Spleen (tissue), 11 donors: ENCODE measurements at regions not wholly inside any gene's neighbourhood (a gene's known extent, or its start where the extent isn't known, plus 50 kb on each side); places are given as distances from the start of the nearest gene placed in this dataset.

Source experiments
- DNase-seq: peaks from one replicate; pipeline ENCODE4 v3.0.0-alpha.2; 2020
- H3K27ac ChIP-seq, 8 donors: fragments of 200-600 bp; sonication (generic) in 7 of 8; 1 replicate in 4 of 8; 2 replicates in 4 of 8; pipeline versions ENCODE4 v1.5.0 to v1.8.0; 2016 to 2021; ENCODE audit warnings: inconsistent platforms in 4 of 8, mild to moderate bottlenecking in 4 of 8, moderate library complexity in 1 of 8
- H3K27me3 ChIP-seq, 7 donors: fragments of 200-600 bp; sonication (generic) in 6 of 7; replicated peaks in 1 of 7; 1 replicate in 4 of 7; 2 replicates in 3 of 7; pipeline versions ENCODE4 v1.5.0 to v1.8.0; 2016 to 2021; ENCODE audit warnings: inconsistent platforms in 3 of 7, mild to moderate bottlenecking in 1 of 7
- H3K36me3 ChIP-seq, 6 donors: fragments of 200-600 bp; sonication (generic) in 5 of 6; 1 replicate in 4 of 6; 2 replicates in 2 of 6; pipeline versions ENCODE4 v1.5.0 to v1.8.0; 2016 to 2021; ENCODE audit warnings: inconsistent platforms in 2 of 6
- H3K4me1 ChIP-seq, 6 donors: fragments of 200-600 bp; sonication (generic) in 5 of 6; 1 replicate in 3 of 6; 2 replicates in 3 of 6; pipeline versions ENCODE4 v1.5.0 to v1.8.0; 2016 to 2021; ENCODE audit warnings: inconsistent platforms in 3 of 6
- H3K4me3 ChIP-seq, 8 donors: fragments of 200-600 bp; sonication (generic) in 7 of 8; 1 replicate in 4 of 8; 2 replicates in 4 of 8; pipeline versions ENCODE4 v1.5.0 to v1.8.0; 2016 to 2021; ENCODE audit warnings: inconsistent platforms in 4 of 8, mild to moderate bottlenecking in 4 of 8, moderate library complexity in 2 of 8
- H3K9me3 ChIP-seq, 8 donors: fragments of 200-600 bp; sonication (generic) in 7 of 8; 1 replicate in 4 of 8; 2 replicates in 4 of 8; pipeline versions ENCODE4 v1.5.0 to v1.8.0; 2016 to 2021; ENCODE audit warnings: inconsistent platforms in 4 of 8
- POLR2A ChIP-seq, 3 donors: fragments of 450-650 bp; IDR thresholded peaks; one replicate each; pipeline ENCODE4 v1.5.1; 2017; ENCODE audit warnings: antibody characterized with exemption in 3 of 3, mild to moderate bottlenecking in 1 of 3
- POLR2AphosphoS5 ChIP-seq, 3 donors: sonication (generic); formaldehyde crosslinking; IDR thresholded peaks; one replicate each; pipeline ENCODE4 v1.5.1; 2017; ENCODE audit warnings: antibody characterized with exemption in 3 of 3
- WGBS, 5 donors: extraction: QIAGEN DNeasy Blood & Tissue Kit in 3 of 5; methylation state at CpG; one replicate each; pipeline versions ENCODE4 v1.1.5 to v1.1.7; 2013 to 2018; 5-methylcytosine and 5-hydroxymethylcytosine counted together
- intact Hi-C: fragments of 100-400 bp; cut with DNase I; formaldehyde crosslinking; loops from one replicate; pipeline ENCODE4 v1.15.0; 2023; ENCODE audit warnings: low total_unique reads
- TF ChIP-seq, protein P1 (sequence below), 11 experiments: fragments of 200-600 bp in 7 of 11; fragments of 450-650 bp in 4 of 11; sonication (generic) in 4 of 11; IDR thresholded peaks in 8 of 11; conservative IDR thresholded peaks in 3 of 11; 1 replicate in 7 of 11; 2 replicates in 4 of 11; pipeline versions ENCODE4 v1.4.0 to v1.8.0; 2016 to 2021; ENCODE audit warnings: antibody characterized with exemption in 11 of 11, inconsistent platforms in 4 of 11, mild to moderate bottlenecking in 1 of 11
- donor health status: healthy with polysubstance abuse.
- donor health status: DM: no; HTN: no; CAD: no; lungs with moderate emphysema.
- donor health status: DM: no; HTN: no; CAD: no.
- donor health status: Bipolar disorder and iron deficiency.
- donor health status: healthy.
- donor health status: DM: no; HTN: no; CAD: no.
- donor health status: DM: yes; HTN: yes; CAD: no.

DNA sequence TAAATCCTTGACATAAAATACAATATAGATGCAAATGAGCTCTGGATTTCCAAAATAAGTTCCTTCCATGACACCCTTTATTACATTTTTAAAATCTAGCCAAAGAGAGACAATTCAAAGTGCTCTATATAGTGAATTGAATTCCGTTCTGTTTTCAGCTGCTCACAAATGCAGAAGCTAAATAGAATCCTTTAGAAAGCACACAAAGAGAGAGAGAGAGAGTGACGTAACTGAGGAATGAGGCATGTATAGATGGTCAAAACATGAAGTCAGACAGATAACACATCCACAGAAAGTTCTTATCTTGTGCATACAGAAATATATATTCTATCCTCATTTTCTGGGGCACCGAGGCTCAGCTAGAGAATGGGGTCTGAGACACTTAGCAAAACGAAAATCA is 344.7 kb upstream of the NETO1 start:
- Histone ChIP-seq H3K9me3 (peaks cover 0 to 15% (median 0%) of the 10 kb centered on the region in 8 donors), H3K27ac (no peak overlapping the region), H3K4me1 (no peaks in the 10 kb centered on the region), H3K36me3 (no peaks in the 10 kb centered on the region), H3K4me3 (no peak overlapping the region), H3K27me3 (no peaks in the 10 kb centered on the region)
- intact Hi-C loops, result no loop called here
- no peak for DNase-seq
- 70 to 83% (median 75%) methylated on average over 4 of the region's 4 CpGs for WGBS, 5 donors
- TF ChIP-seq, protein P1, sequence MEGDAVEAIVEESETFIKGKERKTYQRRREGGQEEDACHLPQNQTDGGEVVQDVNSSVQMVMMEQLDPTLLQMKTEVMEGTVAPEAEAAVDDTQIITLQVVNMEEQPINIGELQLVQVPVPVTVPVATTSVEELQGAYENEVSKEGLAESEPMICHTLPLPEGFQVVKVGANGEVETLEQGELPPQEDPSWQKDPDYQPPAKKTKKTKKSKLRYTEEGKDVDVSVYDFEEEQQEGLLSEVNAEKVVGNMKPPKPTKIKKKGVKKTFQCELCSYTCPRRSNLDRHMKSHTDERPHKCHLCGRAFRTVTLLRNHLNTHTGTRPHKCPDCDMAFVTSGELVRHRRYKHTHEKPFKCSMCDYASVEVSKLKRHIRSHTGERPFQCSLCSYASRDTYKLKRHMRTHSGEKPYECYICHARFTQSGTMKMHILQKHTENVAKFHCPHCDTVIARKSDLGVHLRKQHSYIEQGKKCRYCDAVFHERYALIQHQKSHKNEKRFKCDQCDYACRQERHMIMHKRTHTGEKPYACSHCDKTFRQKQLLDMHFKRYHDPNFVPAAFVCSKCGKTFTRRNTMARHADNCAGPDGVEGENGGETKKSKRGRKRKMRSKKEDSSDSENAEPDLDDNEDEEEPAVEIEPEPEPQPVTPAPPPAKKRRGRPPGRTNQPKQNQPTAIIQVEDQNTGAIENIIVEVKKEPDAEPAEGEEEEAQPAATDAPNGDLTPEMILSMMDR (IDR thresholded peaks at IDR 0.05 in 8 of 11, conservative IDR thresholded peaks at IDR 0.05 in 3 of 11), result no peak
- no peak for TF ChIP-seq POLR2A (IDR thresholded peaks at IDR 0.05)
- no peak for TF ChIP-seq POLR2AphosphoS5 (IDR thresholded peaks at IDR 0.05)

DNA sequence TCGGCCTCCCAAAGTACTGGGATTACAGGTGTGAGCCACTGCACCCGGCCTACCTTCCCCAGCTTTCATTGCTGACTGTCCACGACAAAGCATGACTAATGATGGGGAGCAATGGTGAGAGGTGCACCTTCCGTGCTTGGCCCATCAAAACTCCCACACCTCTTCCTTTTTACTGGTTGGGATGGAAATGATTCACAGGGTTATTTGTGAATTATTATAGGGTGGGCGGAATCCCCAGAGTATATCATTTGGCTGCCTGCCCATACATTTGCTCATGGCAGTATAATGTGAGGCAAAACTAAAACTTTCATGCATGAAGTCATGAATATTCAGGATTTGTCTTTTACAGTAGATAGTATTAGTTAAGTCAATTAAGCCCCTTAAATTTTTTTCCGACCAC is 334.2 kb upstream of the NETO1 start:
- Histone ChIP-seq H3K4me3 (no peak overlapping the region), H3K9me3 (no peaks in the 10 kb centered on the region), H3K36me3 (no peaks in the 10 kb centered on the region), H3K4me1 (no peaks in the 10 kb centered on the region), H3K27ac (no peak overlapping the region), H3K27me3 (no peaks in the 10 kb centered on the region)
- no peak for DNase-seq
- 76 to 94% (median 81%) methylated on average over 6 of the region's 6 CpGs for WGBS, 5 donors
- no peak for TF ChIP-seq POLR2A (IDR thresholded peaks at IDR 0.05)
- TF ChIP-seq POLR2AphosphoS5 (IDR thresholded peaks at IDR 0.05), result no peak
- TF ChIP-seq, protein P1 (IDR thresholded peaks at IDR 0.05 in 8 of 11, conservative IDR thresholded peaks at IDR 0.05 in 3 of 11), result no peak
- intact Hi-C loops, result no loop called here

DNA sequence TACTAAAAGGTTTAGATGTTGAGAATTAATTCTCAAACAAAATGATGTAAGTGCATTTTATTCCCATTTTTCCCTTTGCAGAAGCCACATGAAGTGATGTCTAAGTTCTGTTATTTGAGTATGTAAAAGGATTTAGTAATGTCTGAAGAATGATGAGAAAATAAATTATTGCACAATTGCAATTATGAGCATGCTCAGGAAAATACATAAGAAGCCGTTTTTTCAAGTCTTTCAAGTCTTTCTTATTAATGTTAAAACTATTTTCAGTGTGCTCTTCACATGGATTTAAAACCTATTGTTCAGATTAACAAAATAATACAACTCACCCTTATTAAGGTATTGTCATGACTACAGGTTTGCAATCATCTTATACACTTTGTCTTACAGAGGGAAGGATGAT is 331.4 kb upstream of the NETO1 start:
- Histone ChIP-seq H3K9me3 (no peaks in the 10 kb centered on the region), H3K27me3 (no peaks in the 10 kb centered on the region), H3K27ac (no peak overlapping the region), H3K4me3 (no peak overlapping the region), H3K36me3 (no peaks in the 10 kb centered on the region), H3K4me1 (no peaks in the 10 kb centered on the region)
- WGBS, 5 donors, result 56 to 83% (median 65%) methylated on average over 1 of the region's 1 CpG
- no peak for DNase-seq
- intact Hi-C loops, result no loop called here
- TF ChIP-seq POLR2A (IDR thresholded peaks at IDR 0.05), result no peak
- TF ChIP-seq POLR2AphosphoS5 (IDR thresholded peaks at IDR 0.05), result no peak
- TF ChIP-seq, protein P1 (IDR thresholded peaks at IDR 0.05 in 8 of 11, conservative IDR thresholded peaks at IDR 0.05 in 3 of 11), result no peak

DNA sequence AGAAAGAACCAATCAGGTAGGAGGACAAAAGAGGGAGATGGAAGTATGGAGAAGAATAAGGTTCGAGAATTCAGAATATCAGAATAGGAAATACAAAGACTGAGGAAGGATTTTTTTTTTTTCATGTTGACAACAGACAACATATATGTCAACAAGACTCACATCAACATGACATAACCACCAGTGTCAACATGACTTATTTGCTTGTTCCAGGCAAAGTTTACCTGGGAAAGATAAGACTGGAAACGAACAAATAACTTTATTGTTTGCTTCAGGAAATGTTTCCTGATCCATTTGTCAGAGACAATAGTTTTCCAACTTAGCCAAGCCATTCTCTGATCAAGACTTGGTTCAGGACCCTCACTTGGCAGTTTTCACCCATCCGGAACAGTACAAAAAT is 321.9 kb upstream of the NETO1 start:
- no peak for TF ChIP-seq POLR2A (IDR thresholded peaks at IDR 0.05)
- TF ChIP-seq, protein P1 (IDR thresholded peaks at IDR 0.05 in 8 of 11, conservative IDR thresholded peaks at IDR 0.05 in 3 of 11), result no peak
- TF ChIP-seq POLR2AphosphoS5 (IDR thresholded peaks at IDR 0.05), result no peak
- 61 to 83% (median 70%) methylated on average over 3 of the region's 3 CpGs for WGBS, 5 donors

More for the DNA sequence above, 321.9 kb upstream of the NETO1 start:
- no peak overlapping the region for H3K4me3 ChIP-seq
- intact Hi-C loops, result no loop called here
- no peaks in the 10 kb centered on the region for H3K4me1 ChIP-seq
- H3K27ac ChIP-seq, result no peak overlapping the region
- no peak for DNase-seq
- H3K27me3 ChIP-seq, result no peaks in the 10 kb centered on the region
- no peaks in the 10 kb centered on the region for H3K9me3 ChIP-seq
- H3K36me3 ChIP-seq, result no peaks in the 10 kb centered on the region
